Muscle layer of duodenum (tissue), 2 donors: ENCODE measurements at regions not wholly inside any gene's neighbourhood (a gene's known extent, or its start where the extent isn't known, plus 50 kb on each side); places are given as distances from the start of the nearest gene placed in this dataset.

Experiments
- H3K27ac ChIP-seq: one replicate; pipeline ENCODE4 v1.7.0; 2013; ENCODE audit warnings: mild to moderate bottlenecking, low read length
- H3K27me3 ChIP-seq: one replicate; pipeline ENCODE4 v1.7.0; 2013; ENCODE audit warnings: low read depth, mild to moderate bottlenecking, control low read depth, low read length
- H3K36me3 ChIP-seq, 2 donors: one replicate each; pipeline ENCODE4 v1.7.0; 2013; ENCODE audit warnings: low read length in 2 of 2, control low read depth in 1 of 2, mild to moderate bottlenecking in 1 of 2; ENCODE audit not compliant: insufficient read depth in 2 of 2, control insufficient read depth in 1 of 2
- H3K4me1 ChIP-seq, 2 donors: one replicate each; pipeline ENCODE4 v1.7.0; 2013; ENCODE audit warnings: low read length in 2 of 2, mild to moderate bottlenecking in 2 of 2, control low read depth in 1 of 2, moderate library complexity in 1 of 2; ENCODE audit not compliant: insufficient read depth in 2 of 2, control insufficient read depth in 1 of 2
- H3K4me3 ChIP-seq, 2 donors: one replicate each; pipeline ENCODE4 v1.7.0; 2013; ENCODE audit warnings: low read length in 2 of 2, low read depth in 1 of 2, mild to moderate bottlenecking in 1 of 2
- H3K9me3 ChIP-seq, 2 donors: one replicate each; pipeline ENCODE4 v1.7.0; 2013; ENCODE audit warnings: low read length in 2 of 2, control low read depth in 1 of 2, mild to moderate bottlenecking in 1 of 2; ENCODE audit not compliant: control insufficient read depth in 1 of 2
- donor health status: healthy.

DNA sequence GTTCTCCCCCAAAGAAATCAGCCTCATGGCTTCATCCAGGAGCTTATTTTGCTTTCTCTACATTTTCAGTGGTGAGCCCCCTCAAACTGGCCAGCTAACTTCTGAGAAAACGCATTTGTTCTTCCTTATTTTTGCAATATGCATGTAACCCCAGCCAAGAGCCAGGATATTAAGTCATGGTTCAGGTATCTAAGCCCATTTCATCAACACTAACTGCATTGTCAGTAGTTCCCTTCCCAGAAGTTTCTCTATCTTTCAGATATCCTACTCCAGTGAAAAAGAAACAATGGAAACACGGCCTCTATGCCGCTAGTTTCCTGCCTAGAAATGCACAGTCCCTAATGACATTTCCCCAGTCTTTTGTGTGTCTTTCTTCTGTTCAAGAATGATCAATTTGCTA lies 102.8 kb upstream of the RASSF8 start:
- H3K4me3 ChIP-seq: no peak overlapping the region
- H3K27ac ChIP-seq: no peak overlapping the region
- H3K36me3 ChIP-seq: no peaks in the 10 kb centered on the region
- no peaks in the 10 kb centered on the region for H3K9me3 ChIP-seq
- no peaks in the 10 kb centered on the region for H3K27me3 ChIP-seq
- no peaks in the 10 kb centered on the region for H3K4me1 ChIP-seq

DNA sequence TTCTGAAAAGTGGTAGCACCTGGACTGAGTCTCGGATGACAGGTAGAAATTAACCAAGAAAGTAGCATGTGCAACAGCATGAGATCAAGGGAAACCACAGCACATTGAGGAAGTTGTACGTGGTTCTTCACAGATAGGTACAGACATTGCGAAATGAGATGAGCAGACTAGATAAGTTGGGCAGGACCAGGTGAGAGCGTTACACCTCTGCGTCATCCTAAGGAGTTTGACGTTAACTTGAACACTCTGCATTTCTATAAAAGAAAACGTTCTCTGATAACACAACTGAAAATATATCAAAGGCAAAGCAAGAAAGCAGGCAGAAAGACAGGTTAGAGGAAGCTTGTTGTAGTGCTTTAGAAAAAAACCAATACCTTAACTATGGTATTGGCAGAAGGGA lies 98.5 kb upstream of the RASSF8 start:
- Histone ChIP-seq H3K27me3 (no peaks in the 10 kb centered on the region), H3K9me3 (no peaks in the 10 kb centered on the region), H3K4me3 (no peak overlapping the region), H3K27ac (no peak overlapping the region), H3K36me3 (no peaks in the 10 kb centered on the region), H3K4me1 (no peaks in the 10 kb centered on the region)

DNA sequence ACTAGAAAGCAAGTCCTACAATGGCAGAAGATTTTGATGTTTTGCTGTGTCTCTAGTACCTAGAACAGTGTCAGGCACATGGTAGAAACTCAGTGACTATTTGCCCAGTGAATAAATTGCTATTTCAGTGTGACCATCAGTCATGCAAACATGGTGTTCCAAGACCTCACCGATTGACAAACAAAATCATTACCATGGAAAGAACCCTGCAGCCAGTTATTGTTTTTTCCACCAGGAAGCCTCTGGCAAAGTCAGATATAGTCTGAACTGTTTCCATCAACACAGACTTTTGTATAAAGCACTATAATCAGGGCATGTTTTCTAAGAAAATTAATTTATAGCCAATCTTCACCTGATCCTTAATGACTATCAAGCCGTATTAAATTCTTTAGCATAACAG lies 97.3 kb upstream of the RASSF8 start:
- Histone ChIP-seq H3K27me3 (peaks cover 4% of the 10 kb centered on the region), H3K4me1 (no peaks in the 10 kb centered on the region), H3K4me3 (no peak overlapping the region)

DNA sequence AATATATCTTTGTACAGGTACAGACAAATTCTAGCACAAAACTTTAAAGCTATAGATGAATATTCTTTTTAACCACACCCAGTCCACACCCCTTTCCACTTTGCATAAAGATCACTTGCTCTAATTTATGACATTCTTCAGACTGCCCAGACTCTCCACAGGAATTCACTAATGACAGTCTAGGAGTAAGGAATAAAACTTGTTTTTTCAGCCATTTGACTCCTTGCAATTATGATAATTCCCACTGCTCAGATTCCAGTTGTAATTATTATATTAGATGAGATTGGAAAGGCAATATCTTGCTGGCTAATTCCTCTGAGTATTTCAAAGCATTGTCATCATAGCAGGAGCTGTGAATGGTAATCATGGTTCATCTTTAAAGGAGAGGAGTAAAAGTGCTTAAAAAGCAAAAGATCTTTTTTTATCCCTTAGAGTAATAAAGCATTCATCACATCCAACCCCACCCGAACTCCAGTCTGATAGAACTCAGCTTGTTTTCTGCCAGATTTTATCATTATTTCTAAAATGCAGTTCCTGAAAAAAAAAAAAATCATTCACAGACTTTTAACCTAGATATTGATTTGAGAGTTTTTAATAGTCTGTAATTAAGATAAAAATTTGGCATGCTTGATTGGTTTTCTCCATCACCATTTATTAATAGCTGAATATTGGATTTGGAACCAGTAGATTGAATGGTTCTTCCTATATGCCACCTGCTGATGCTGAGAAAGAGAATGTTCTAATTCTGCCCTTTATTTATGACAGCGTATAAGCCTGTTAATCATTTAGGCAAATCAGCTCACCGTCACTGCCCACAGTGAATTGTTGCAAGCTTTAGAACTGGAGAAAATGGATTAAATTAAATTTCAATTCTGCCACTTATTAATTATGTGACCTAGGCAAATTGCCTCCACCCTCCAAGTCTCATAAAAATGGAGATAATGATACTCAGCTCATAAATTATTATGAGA lies 93.9 kb upstream of the RASSF8 start:
- Histone ChIP-seq H3K9me3 (peaks cover 0 to 6% of the 10 kb centered on the region in 2 donors), H3K4me1 (no peaks in the 10 kb centered on the region), H3K4me3 (no peak overlapping the region), H3K27me3 (peaks cover 4% of the 10 kb centered on the region), H3K27ac (no peak overlapping the region), H3K36me3 (no peaks in the 10 kb centered on the region)

More for the DNA sequence above, 97.3 kb upstream of the RASSF8 start:
- Histone ChIP-seq H3K9me3 (no peaks in the 10 kb centered on the region), H3K36me3 (no peaks in the 10 kb centered on the region), H3K27ac (no peak overlapping the region)

DNA sequence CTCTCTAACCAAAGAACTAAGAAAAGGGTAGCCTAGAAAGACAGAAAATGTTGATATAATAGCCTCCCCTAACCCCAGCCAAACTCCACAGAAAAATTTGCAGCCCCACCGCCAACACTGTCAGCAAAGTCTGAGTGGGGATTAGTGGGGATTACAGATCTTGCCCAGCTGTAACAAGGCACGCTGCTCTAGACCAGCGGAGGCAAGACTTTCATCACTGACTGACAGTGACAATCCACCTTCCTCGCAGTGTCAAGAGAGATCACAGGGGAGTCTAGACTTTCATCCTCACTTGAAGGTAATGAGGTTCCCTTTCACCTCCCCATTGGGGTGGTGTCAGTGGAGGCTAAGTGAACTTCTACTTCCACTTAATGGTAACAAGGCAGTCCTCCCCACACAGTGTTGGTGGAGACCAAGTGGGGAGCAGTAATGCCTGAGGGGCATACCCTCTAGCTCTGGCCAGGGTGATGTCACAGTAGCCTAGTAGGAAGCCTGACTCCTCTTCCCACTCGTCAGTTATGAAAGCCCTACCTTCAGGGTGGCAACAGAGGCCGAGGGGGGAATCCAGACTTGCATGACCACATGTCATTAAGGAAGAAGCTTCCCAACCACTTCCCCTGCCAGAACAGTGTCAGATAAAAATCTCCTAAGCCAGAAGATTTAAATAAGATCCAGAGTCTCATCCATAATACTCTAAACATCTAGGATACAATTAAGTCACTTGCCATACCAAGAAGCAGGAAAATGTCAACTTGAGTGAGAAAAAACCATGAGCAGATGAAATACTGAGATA lies 91.7 kb upstream of the RASSF8 start:
- Histone ChIP-seq H3K9me3 (peaks cover 0 to 6% of the 10 kb centered on the region in 2 donors), H3K36me3 (no peaks in the 10 kb centered on the region), H3K4me1 (no peaks in the 10 kb centered on the region), H3K27ac (no peak overlapping the region), H3K27me3 (peaks cover 4% of the 10 kb centered on the region), H3K4me3 (no peak overlapping the region)

DNA sequence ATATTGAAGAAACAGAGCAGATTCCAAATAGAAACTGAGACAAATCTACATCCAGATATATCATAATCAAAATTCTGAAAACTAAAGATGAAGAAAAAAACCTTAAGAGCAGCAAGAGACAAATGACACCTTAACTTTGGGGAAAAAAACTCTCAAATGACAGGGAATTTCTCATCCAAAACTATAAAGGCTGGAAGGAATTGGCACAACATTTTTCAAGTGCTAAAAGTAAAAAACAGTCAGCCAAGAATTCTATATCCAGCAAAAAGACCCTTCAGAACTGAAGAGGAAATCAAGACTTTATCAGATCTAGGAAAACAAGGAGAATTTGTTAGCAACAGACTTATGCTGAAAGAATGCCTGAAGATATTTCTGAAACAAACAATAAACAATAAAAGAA lies 90.3 kb upstream of the RASSF8 start:
- no peaks in the 10 kb centered on the region for H3K36me3 ChIP-seq
- H3K4me1 ChIP-seq: no peaks in the 10 kb centered on the region
- no peak overlapping the region for H3K27ac ChIP-seq
- H3K9me3 ChIP-seq: peaks cover 0 to 6% of the 10 kb centered on the region in 2 donors
- H3K27me3 ChIP-seq: peaks cover 4% of the 10 kb centered on the region
- no peak overlapping the region for H3K4me3 ChIP-seq

DNA sequence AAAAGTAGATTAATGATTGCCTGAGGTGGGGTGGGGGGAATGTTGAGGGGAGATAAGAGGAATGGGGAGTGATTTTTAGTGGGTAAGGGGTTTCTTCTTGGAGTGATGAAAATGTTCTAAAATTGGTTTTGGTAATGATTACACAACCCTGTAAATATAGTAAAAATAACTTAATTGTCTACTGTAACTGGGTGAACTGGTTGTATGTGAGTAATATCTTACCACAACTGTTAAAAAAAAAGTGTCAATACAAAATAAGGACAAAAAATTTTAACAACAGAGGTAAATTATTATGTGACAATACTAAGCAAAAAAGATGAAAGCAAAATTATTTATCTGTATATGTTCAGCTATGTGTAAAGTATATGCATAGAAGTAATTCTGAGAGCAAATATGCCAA lies 86.3 kb upstream of the RASSF8 start:
- Histone ChIP-seq H3K36me3 (no peaks in the 10 kb centered on the region), H3K9me3 (peaks cover 0 to 6% of the 10 kb centered on the region in 2 donors), H3K4me1 (no peaks in the 10 kb centered on the region), H3K4me3 (no peak overlapping the region), H3K27me3 (no peaks in the 10 kb centered on the region), H3K27ac (no peak overlapping the region)

DNA sequence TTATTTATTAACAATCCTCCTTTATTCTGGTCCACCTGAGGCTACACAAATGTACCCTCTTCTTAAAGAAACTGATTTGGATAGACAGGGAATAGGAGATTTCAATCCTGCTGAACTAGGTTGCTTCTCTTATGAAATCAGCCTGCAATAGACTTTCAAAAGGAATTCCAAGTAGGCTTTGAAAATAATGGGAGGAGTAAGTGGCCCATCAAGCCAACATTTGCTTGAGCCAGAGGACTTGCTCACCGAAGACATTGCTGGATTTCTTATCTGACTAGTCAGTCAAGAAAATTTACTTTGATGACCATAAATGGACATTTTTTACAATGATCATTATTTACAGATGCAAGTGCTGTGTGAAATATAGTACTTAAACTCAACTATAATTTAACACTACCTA lies 82.8 kb upstream of the RASSF8 start:
- Histone ChIP-seq H3K36me3 (no peaks in the 10 kb centered on the region), H3K4me1 (no peaks in the 10 kb centered on the region), H3K27me3 (no peaks in the 10 kb centered on the region), H3K9me3 (no peaks in the 10 kb centered on the region), H3K4me3 (no peak overlapping the region), H3K27ac (no peak overlapping the region)

DNA sequence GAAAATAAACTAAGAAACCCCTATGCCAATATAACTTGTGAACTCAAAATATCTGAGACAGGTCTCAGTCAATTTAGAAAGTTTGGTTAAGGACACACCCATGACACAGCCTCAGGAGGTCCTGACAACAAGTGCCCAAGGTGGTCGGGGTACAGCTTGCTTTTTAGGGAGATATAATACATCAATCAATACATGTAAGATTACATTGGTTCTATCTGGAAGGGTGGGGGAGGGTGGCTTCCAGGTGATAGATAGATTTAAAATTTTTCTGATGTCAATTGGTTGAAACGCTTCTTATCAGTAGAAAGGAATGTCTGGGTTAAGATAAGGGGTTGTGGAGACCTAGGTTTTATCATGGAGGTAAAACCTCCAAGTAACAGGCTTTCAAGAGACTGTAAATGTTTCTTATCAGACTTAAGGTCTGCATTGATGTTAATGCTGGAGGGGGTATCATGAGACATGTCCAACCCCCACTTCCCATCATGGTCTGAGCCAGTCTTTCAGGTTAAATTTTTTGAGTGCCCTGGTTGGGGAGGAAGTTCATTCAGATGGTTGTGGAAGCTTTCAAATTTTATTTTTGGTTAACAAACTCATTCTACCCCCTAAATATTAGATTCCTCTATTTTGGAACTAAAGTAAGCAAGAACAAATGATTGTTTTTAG lies 82.0 kb upstream of the RASSF8 start:
- Histone ChIP-seq H3K9me3 (no peaks in the 10 kb centered on the region), H3K4me3 (no peak overlapping the region), H3K27ac (no peak overlapping the region), H3K36me3 (no peaks in the 10 kb centered on the region), H3K27me3 (no peaks in the 10 kb centered on the region), H3K4me1 (no peaks in the 10 kb centered on the region)

DNA sequence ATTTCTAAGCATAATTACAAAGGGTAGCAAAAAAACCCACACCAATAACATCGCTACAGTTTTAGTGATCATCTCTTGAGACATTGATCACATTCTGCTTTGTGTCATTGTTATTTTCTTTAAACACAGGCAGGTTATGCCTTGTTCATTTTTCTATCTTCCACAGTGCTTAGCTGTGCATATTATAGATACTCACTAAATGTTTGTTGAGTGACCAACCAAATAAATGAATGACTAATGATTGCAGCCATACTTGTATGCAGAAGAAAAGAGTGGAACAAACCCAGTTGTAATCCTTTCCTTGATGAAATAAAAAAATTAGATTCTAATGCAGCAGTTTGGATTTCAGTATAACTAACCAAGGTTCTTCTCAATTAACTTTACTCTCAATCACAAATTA lies 81.0 kb upstream of the RASSF8 start:
- H3K27me3 ChIP-seq: no peaks in the 10 kb centered on the region
- no peaks in the 10 kb centered on the region for H3K36me3 ChIP-seq
- no peaks in the 10 kb centered on the region for H3K4me1 ChIP-seq
- H3K27ac ChIP-seq: no peak overlapping the region
- no peak overlapping the region for H3K4me3 ChIP-seq
- peaks cover 0 to 4% of the 10 kb centered on the region in 2 donors for H3K9me3 ChIP-seq

DNA sequence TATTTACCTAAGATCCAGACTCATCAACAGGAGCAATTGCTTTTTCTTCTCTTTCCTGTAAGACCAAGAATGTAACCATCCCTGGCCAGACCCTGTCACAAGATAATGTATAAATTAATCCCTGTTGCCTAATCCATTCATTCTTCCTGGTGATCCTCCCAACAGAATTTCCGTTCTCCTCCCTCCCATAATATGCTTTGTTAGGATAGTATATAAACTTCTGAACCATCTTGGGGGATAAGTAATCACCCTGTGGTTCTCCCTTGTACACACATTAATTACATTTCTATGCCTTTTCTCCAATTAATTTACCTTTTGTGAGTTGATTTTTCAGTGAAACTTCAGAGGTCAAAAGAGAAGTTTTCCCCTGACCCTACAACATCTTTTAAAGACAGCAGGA lies 76.2 kb upstream of the RASSF8 start:
- Histone ChIP-seq H3K27me3 (no peaks in the 10 kb centered on the region), H3K9me3 (peaks cover 0 to 4% of the 10 kb centered on the region in 2 donors), H3K36me3 (no peaks in the 10 kb centered on the region), H3K4me3 (no peak overlapping the region), H3K27ac (no peak overlapping the region), H3K4me1 (no peaks in the 10 kb centered on the region)
